IMR-90 (cell line): ENCODE measurements at regions not wholly inside any gene's neighbourhood (a gene's known extent, or its start where the extent isn't known, plus 50 kb on each side); places are given as distances from the start of the nearest gene placed in this dataset.

Source experiments
- ATAC-seq: fragments of 200-7000 bp; cut with Tn5 transposase; 2 replicates; pipeline ENCODE4 v1.9.1; 2020; ENCODE audit warnings: low read depth, mild to moderate bottlenecking, moderate library complexity
- BruUV-seq: library from RNA; stranded (reverse); fragments of 400-500 nt; replicated peaks from 2 replicates; lab custom pipeline; 2021; lab: Mats Ljungman, UMichigan
- CTCF ChIA-PET: fragments of 300-600 bp; formaldehyde crosslinking; extraction: SDS; loops from one replicate; lab custom pipeline; 2021; ENCODE audit warnings: antibody characterized with exemption; lab: Yijun Ruan, JAX
- POLR2A ChIA-PET: fragments of 300-600 bp; sonication (Branson Sonifier 250); formaldehyde crosslinking; loops from one replicate; lab custom pipeline; 2022; ENCODE audit warnings: antibody characterized with exemption; ENCODE audit not compliant: unreplicated experiment; lab: Charles Lee
- DNase-seq: peaks from one replicate; pipeline ENCODE4 v3.0.0; 2013
- H2AFZ ChIP-seq: replicated peaks from 2 replicates; pipeline ENCODE3; 2013; ENCODE audit warnings: low read length, mild to moderate bottlenecking; ENCODE audit not compliant: poor library complexity
- H2AK5ac ChIP-seq: 2 replicates; pipeline ENCODE4 v1.6.1; 2013; ENCODE audit warnings: low read depth, low read length, inconsistent platforms
- H2AK9ac ChIP-seq: replicated peaks from 2 replicates; pipeline ENCODE3; 2013; ENCODE audit warnings: mild to moderate bottlenecking, low read depth, low read length, moderate library complexity; ENCODE audit not compliant: poor library complexity
- H2BK120ac ChIP-seq: 2 replicates; pipeline ENCODE4 v1.6.1; 2013; ENCODE audit warnings: low read depth, low read length, inconsistent platforms
- H2BK15ac ChIP-seq: 3 replicates; pipeline ENCODE4 v1.6.1; 2013; ENCODE audit warnings: low read depth, low read length, inconsistent platforms
- H2BK20ac ChIP-seq: 2 replicates; pipeline ENCODE4 v1.6.1; 2013; ENCODE audit warnings: low read depth, mild to moderate bottlenecking, inconsistent platforms, low read length, moderate library complexity
- H2BK5ac ChIP-seq: 2 replicates; pipeline ENCODE4 v1.6.1; 2013; ENCODE audit warnings: mild to moderate bottlenecking, low read depth, low read length, inconsistent platforms; ENCODE audit not compliant: poor library complexity, severe bottlenecking
- H3K14ac ChIP-seq: replicated peaks from 2 replicates; pipeline ENCODE4 v1.6.1; 2013; ENCODE audit warnings: low read depth, low read length, inconsistent platforms
- H3K18ac ChIP-seq: 2 replicates; pipeline ENCODE4 v1.6.1; 2013; ENCODE audit warnings: low read depth, low read length, control low read depth
- H3K23ac ChIP-seq: 2 replicates; pipeline ENCODE4 v1.6.1; 2013; ENCODE audit warnings: low read depth, low read length, inconsistent platforms
- H3K27ac ChIP-seq: 2 replicates; pipeline ENCODE4 v1.5.1; 2013; ENCODE audit warnings: mild to moderate bottlenecking, control low read depth, low read length; ENCODE audit not compliant: insufficient read depth
- H3K27me3 ChIP-seq: 2 replicates; pipeline ENCODE4 v1.6.1; 2013; ENCODE audit warnings: low read length; ENCODE audit not compliant: control insufficient read depth, insufficient read depth
- H3K36me3 ChIP-seq: 2 replicates; pipeline ENCODE4 v1.6.1; 2013; ENCODE audit warnings: low read length, mixed read lengths; ENCODE audit not compliant: control insufficient read depth, insufficient read depth
- H3K4ac ChIP-seq: 2 replicates; pipeline ENCODE4 v1.6.1; 2013; ENCODE audit warnings: low read depth, low read length, inconsistent platforms
- H3K4me1 ChIP-seq: 2 replicates; pipeline ENCODE4 v1.6.1; 2013; ENCODE audit warnings: low read length, mixed read lengths; ENCODE audit not compliant: control insufficient read depth, insufficient read depth
- H3K4me2 ChIP-seq: 2 replicates; pipeline ENCODE4 v1.6.1; 2013; ENCODE audit warnings: low read depth, mild to moderate bottlenecking, control low read depth, low read length, moderate library complexity
- H3K4me3 ChIP-seq: 2 replicates; pipeline ENCODE4 v1.5.1; 2013; ENCODE audit warnings: low read depth, mild to moderate bottlenecking, control low read depth, low read length, moderate library complexity; ENCODE audit not compliant: insufficient read depth
- H3K56ac ChIP-seq: 2 replicates; pipeline ENCODE4 v1.6.1; 2013; ENCODE audit warnings: low read length, inconsistent platforms; ENCODE audit not compliant: insufficient read depth; ENCODE audit errors: extremely low read depth
- H3K79me1 ChIP-seq, 2 experiments: 2 replicates each; pipeline ENCODE4 v1.6.1; 2013; ENCODE audit warnings: low read length in 2 of 2, inconsistent platforms in 1 of 2, low read depth in 1 of 2
- H3K9ac ChIP-seq: 2 replicates; pipeline ENCODE4 v1.6.1; 2013; ENCODE audit warnings: low read depth, low read length, control low read depth
- H3K9me1 ChIP-seq: 2 replicates; pipeline ENCODE4 v1.6.1; 2013; ENCODE audit warnings: low read length, inconsistent platforms; ENCODE audit not compliant: insufficient read depth
- H3K9me3 ChIP-seq: 2 replicates; pipeline ENCODE4 v1.6.1; 2013; ENCODE audit warnings: low read length; ENCODE audit not compliant: control insufficient read depth, insufficient read depth
- H4K20me1 ChIP-seq: 2 replicates; pipeline ENCODE4 v1.6.1; 2013; ENCODE audit warnings: low read length, inconsistent platforms; ENCODE audit not compliant: insufficient read depth
- H4K5ac ChIP-seq: 2 replicates; pipeline ENCODE4 v1.6.1; 2013; ENCODE audit warnings: mild to moderate bottlenecking, low read depth, low read length, control low read depth
- H4K8ac ChIP-seq, 2 experiments: 2 replicates each; pipeline ENCODE4 v1.6.1; 2013; ENCODE audit warnings: low read depth in 2 of 2, low read length in 2 of 2, control low read depth in 1 of 2, inconsistent platforms in 1 of 2
- H4K91ac ChIP-seq: 2 replicates; pipeline ENCODE4 v1.6.1; 2013; ENCODE audit warnings: low read depth, low read length, inconsistent platforms; ENCODE audit not compliant: insufficient read depth
- ELK1 ChIP-seq: fragments of 150-350 bp; IDR thresholded peaks from 2 replicates; pipeline ENCODE4 v1.6.1; 2016; ENCODE audit warnings: low read depth, mild to moderate bottlenecking, low read length, moderate library complexity, borderline replicate concordance
- FOS ChIP-seq: fragments of 150-350 bp; IDR thresholded peaks from 2 replicates; pipeline ENCODE4 v1.6.1; 2016; ENCODE audit warnings: low read depth, low read length
- MXI1 ChIP-seq: IDR thresholded peaks from 2 replicates; pipeline ENCODE4 v1.6.1; 2012; ENCODE audit warnings: low read depth, mild to moderate bottlenecking, low read length, moderate library complexity, borderline replicate concordance
- NFE2L2 ChIP-seq: fragments of 150-350 bp; IDR thresholded peaks from 2 replicates; pipeline ENCODE4 v1.6.1; 2016; ENCODE audit warnings: low read depth, mild to moderate bottlenecking, low read length
- RAD21 ChIP-seq: IDR thresholded peaks from 2 replicates; pipeline ENCODE4 v1.6.1; 2012; ENCODE audit warnings: low read length, improper control_type of control experiment
- RCOR1 ChIP-seq: IDR thresholded peaks from 2 replicates; pipeline ENCODE4 v1.6.1; 2012; ENCODE audit warnings: mild to moderate bottlenecking, low read length, improper control_type of control experiment; ENCODE audit not compliant: insufficient replicate concordance
- SMC3 ChIP-seq: fragments of 150-350 bp; IDR thresholded peaks from 2 replicates; pipeline ENCODE4 v1.6.1; 2016; ENCODE audit warnings: low read depth, mild to moderate bottlenecking, antibody characterized with exemption, low read length, moderate library complexity
- USF2 ChIP-seq: fragments of 150-350 bp; IDR thresholded peaks from 2 replicates; pipeline ENCODE4 v1.6.1; 2017; ENCODE audit warnings: mild to moderate bottlenecking, antibody characterized with exemption, low read length, low read depth
- WGBS, 2 experiments: methylation state at CpG; one replicate each; pipeline versions ENCODE4 v1.1.5 to v1.1.7; 2013; ENCODE audit warnings: missing lambda C conversion rate in 2 of 2; ENCODE audit not compliant: insufficient read length in 1 of 2; ENCODE audit errors: extremely low coverage in 2 of 2; 5-methylcytosine and 5-hydroxymethylcytosine counted together
- dilution Hi-C: fragments of 300-500 bp; cut with HindIII; formaldehyde crosslinking; loops from one replicate; pipeline ENCODE4 v1.14.3; 2018; ENCODE audit warnings: low sequenced_read_pairs; ENCODE audit not compliant: unreplicated experiment
- in situ Hi-C: fragments of 300-500 bp; cut with MboI; formaldehyde crosslinking; loops from 3 replicates; pipeline ENCODE4 v1.14.3; 2019; ENCODE audit warnings: low sequenced_read_pairs, inconsistent platforms, mixed read lengths
- intact Hi-C: fragments of 100-400 bp; cut with micrococcal nuclease; formaldehyde crosslinking; loops from 2 replicates; pipeline ENCODE4 v1.10.0; 2022

GRCh38 chr10:7085147-7085912 is 325.5 kb downstream of the SFMBT2 start (continued):
- TF ChIP-seq NFE2L2 = no peak

- no peak overlapping the region for H2BK5ac ChIP-seq
These were observed 326.4 kb downstream of the SFMBT2 start for GRCh38 chr10:7084280-7085005.

More at GRCh38 chr10:7084280-7085005, 326.4 kb downstream of the SFMBT2 start:
- WGBS, 2 experiments = no CpG with 5 or more reads among the region's 9 CpGs
- dilution Hi-C loops = no loop called here
- no peak overlapping the region for H4K8ac ChIP-seq
- H3K4me2 ChIP-seq = no peak overlapping the region
- in situ Hi-C loops = no loop called here
- no peak overlapping the region for H2AFZ ChIP-seq
- no peak overlapping the region for H2AK9ac ChIP-seq
- no peak overlapping the region for H4K5ac ChIP-seq
- H3K4me1 ChIP-seq = peaks cover 7% of the 10 kb centered on the region; the same call in 1 of the 2 replicates
- no peaks in the 10 kb centered on the region for H3K9me3 ChIP-seq
- H3K9ac ChIP-seq = no peak overlapping the region
- H2BK120ac ChIP-seq = no peak overlapping the region
- ChIA-PET CTCF (no interaction called here), POLR2A (no interaction called here)
- no peak overlapping the region for H3K18ac ChIP-seq
- H3K79me1 ChIP-seq = no peaks in the 10 kb centered on the region
- H3K56ac ChIP-seq = no peak overlapping the region
- no peak overlapping the region for H3K14ac ChIP-seq
- BruUV-seq = no TSS peak
- H2BK20ac ChIP-seq = no peak overlapping the region
- intact Hi-C loops = no loop called here
- H3K23ac ChIP-seq = no peak overlapping the region
- no peak for ATAC-seq
- no peaks in the 10 kb centered on the region for H4K20me1 ChIP-seq
- no peak overlapping the region for H2BK15ac ChIP-seq
- H2AK5ac ChIP-seq = no peak overlapping the region
- no peaks in the 10 kb centered on the region for H3K36me3 ChIP-seq
- DNase-seq = peak; percentile 33
- no peak overlapping the region for H4K91ac ChIP-seq
- no peak overlapping the region for H3K27ac ChIP-seq
- no peaks in the 10 kb centered on the region; the same call in 1 of the 2 replicates for H3K27me3 ChIP-seq
- 0 out of 2 replicates have a peak, but pooled peaks cover 5% of the 10 kb centered on the region for H3K9me1 ChIP-seq
- H3K4me3 ChIP-seq = no peak overlapping the region
- TF ChIP-seq RAD21 (no peak), SMC3 (no peak), FOS (no peak), RCOR1 (no peak), ELK1 (no peak), USF2 (no peak), MXI1 (no peak)
- H3K4ac ChIP-seq = no peak overlapping the region
